Liver (tissue), 8 donors: ENCODE measurements at regions not wholly inside any gene's neighbourhood (a gene's known extent, or its start where the extent isn't known, plus 50 kb on each side); places are given as distances from the start of the nearest gene placed in this dataset.

Source experiments
- DNase-seq: peaks from one replicate; pipeline ENCODE4 v3.0.0-alpha.2; 2017; ENCODE audit warnings: low spot score
- H3K27ac ChIP-seq, 2 donors: one replicate each; pipeline ENCODE4 v1.7.0; 2013; ENCODE audit warnings: inconsistent platforms in 2 of 2, low read length in 2 of 2, control low read depth in 1 of 2, low read depth in 1 of 2, mild to moderate bottlenecking in 1 of 2
- H3K27me3 ChIP-seq, 4 donors: one replicate each; pipeline versions ENCODE4 v1.6.1 to v1.7.0; 2013; ENCODE audit warnings: low read length in 3 of 4, inconsistent platforms in 1 of 4, mild to moderate bottlenecking in 1 of 4, moderate library complexity in 1 of 4; ENCODE audit not compliant: control insufficient read depth in 4 of 4, insufficient read depth in 4 of 4
- H3K36me3 ChIP-seq, 4 donors: one replicate each; pipeline versions ENCODE4 v1.6.1 to v1.7.0; 2013; ENCODE audit warnings: low read length in 3 of 4, mild to moderate bottlenecking in 3 of 4, low read depth in 1 of 4, moderate library complexity in 1 of 4; ENCODE audit not compliant: control insufficient read depth in 4 of 4, insufficient read depth in 3 of 4
- H3K4me1 ChIP-seq, 4 donors: one replicate each; pipeline versions ENCODE4 v1.6.1 to v1.7.0; 2013; ENCODE audit warnings: low read length in 3 of 4, mild to moderate bottlenecking in 3 of 4, moderate library complexity in 1 of 4; ENCODE audit not compliant: control insufficient read depth in 4 of 4, insufficient read depth in 4 of 4
- H3K4me3 ChIP-seq, 3 donors: one replicate each; pipeline versions ENCODE4 v1.6.1 to v1.7.0; 2013; ENCODE audit warnings: low read length in 3 of 3, control low read depth in 1 of 3, low read depth in 1 of 3, mild to moderate bottlenecking in 1 of 3
- H3K9ac ChIP-seq, 2 donors: one replicate each; pipeline ENCODE4 v1.7.0; 2013; ENCODE audit warnings: low read length in 2 of 2, mild to moderate bottlenecking in 2 of 2, moderate library complexity in 2 of 2, control low read depth in 1 of 2, low read depth in 1 of 2
- H3K9me3 ChIP-seq, 4 donors: one replicate each; pipeline versions ENCODE4 v1.6.1 to v1.7.0; 2013; ENCODE audit warnings: low read length in 3 of 4; ENCODE audit not compliant: control insufficient read depth in 4 of 4
- CTCF ChIP-seq: fragments of 150-350 bp; IDR thresholded peaks from 2 replicates; pipeline ENCODE4 v1.5.1; 2017; ENCODE audit warnings: improper control_type of control experiment, low read depth, low read length; ENCODE audit not compliant: missing input control
- EGR1 ChIP-seq, 2 donors: IDR thresholded peaks; 2 replicates each; pipeline ENCODE4 v1.6.1; 2016 to 2018; ENCODE audit warnings: antibody characterized with exemption in 2 of 2, low read depth in 2 of 2
- FOXA1 ChIP-seq: IDR thresholded peaks from 2 replicates; pipeline ENCODE4 v1.6.1; 2016; ENCODE audit warnings: antibody characterized with exemption
- FOXA2 ChIP-seq: IDR thresholded peaks from 2 replicates; pipeline ENCODE4 v1.6.1; 2016; ENCODE audit warnings: antibody characterized with exemption
- GABPA ChIP-seq, 2 donors: IDR thresholded peaks in 1 of 2; conservative IDR thresholded peaks in 1 of 2; 2 replicates each; pipeline ENCODE4 v1.6.1; 2016; ENCODE audit warnings: antibody characterized with exemption in 2 of 2, mild to moderate bottlenecking in 1 of 2, moderate library complexity in 1 of 2
- HNF4G ChIP-seq: IDR thresholded peaks from 2 replicates; pipeline ENCODE4 v1.6.1; 2016; ENCODE audit warnings: antibody characterized with exemption
- JUND ChIP-seq, 2 donors: IDR thresholded peaks; 2 replicates each; pipeline ENCODE4 v1.6.1; 2016; ENCODE audit warnings: antibody characterized with exemption in 2 of 2
- NR2F2 ChIP-seq: IDR thresholded peaks from 2 replicates; pipeline ENCODE4 v1.6.1; 2016; ENCODE audit warnings: antibody characterized with exemption
- RAD21 ChIP-seq, 2 donors: IDR thresholded peaks; 2 replicates each; pipeline ENCODE4 v1.6.1; 2016; ENCODE audit warnings: antibody characterized with exemption in 2 of 2, mild to moderate bottlenecking in 2 of 2
- RXRA ChIP-seq, 2 donors: IDR thresholded peaks; 2 replicates each; pipeline ENCODE4 v1.6.1; 2017 to 2018; ENCODE audit warnings: antibody characterized with exemption in 2 of 2, mild to moderate bottlenecking in 1 of 2
- ZBTB33 ChIP-seq: IDR thresholded peaks from 2 replicates; pipeline ENCODE4 v1.6.1; 2016; ENCODE audit warnings: antibody characterized with exemption
- WGBS: extraction: QIAGEN DNeasy Blood & Tissue Kit; methylation state at CpG from one replicate; pipeline ENCODE4 v1.1.7; 2013; 5-methylcytosine and 5-hydroxymethylcytosine counted together
- TF ChIP-seq, protein P1 (sequence below): IDR thresholded peaks from 2 replicates; pipeline ENCODE4 v1.6.1; 2016; ENCODE audit warnings: antibody characterized with exemption
- donor health status: healthy.
- donor health status: healthy.
- donor health status: healthy.
- donor health status: healthy.
- donor health status: healthy.

DNA sequence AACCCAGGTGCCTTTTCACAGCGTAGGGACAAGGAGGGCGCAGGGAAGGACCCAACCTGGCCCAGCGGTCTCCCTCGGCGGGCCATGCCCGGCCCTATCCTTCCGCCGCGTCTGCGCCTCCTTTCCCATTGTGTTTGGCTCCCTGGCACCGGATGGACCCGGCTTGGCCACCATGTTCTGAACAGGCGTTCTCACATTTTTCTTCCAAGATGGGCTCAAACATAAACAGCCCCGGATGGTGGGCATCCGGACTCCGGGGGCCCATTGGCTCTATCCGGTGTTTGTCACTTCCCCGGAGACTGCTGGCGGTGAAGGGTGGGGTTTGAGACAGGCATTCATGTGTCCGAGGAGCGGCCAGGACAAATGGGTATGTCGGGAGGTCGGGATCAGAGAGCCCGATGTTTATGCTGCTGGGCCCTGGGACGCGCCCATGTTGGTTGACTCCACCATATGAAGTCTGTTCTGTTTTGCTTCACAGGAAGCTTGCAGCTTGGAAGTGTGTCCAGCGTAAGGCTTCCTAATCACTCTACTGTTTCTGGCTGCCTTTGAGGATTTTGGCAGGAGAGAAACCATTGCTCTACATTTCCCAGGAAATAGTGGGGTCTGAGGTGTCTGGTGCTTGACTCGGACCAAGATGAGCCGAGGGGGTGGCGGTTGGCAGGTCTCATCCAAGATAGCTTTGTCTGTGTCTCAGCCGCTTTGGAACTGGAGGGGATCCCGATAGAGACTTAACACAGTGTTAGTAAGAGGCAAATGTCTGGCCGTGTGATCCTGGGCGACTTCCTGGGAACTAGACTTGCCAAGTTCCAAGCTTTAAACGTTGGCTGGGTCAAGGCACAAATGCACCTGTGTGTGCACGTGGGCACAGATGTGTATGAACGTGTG is 188.3 kb downstream of the IRF8 start (continued):
- TF ChIP-seq CTCF (no peak), RAD21 (IDR thresholded peaks at IDR 0.05) (no peak)

GRCh38 chr16:86087896-86088230 is 188.9 kb downstream of the IRF8 start:
- H3K36me3 ChIP-seq = no peaks in the 10 kb centered on the region
- H3K4me3 ChIP-seq = no peak overlapping the region
- no peak overlapping the region for H3K9ac ChIP-seq
- no peak for TF ChIP-seq FOXA1
- TF ChIP-seq, protein P1, sequence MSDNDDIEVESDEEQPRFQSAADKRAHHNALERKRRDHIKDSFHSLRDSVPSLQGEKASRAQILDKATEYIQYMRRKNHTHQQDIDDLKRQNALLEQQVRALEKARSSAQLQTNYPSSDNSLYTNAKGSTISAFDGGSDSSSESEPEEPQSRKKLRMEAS = no peak
- WGBS = 85% methylated on average over 11 of the region's 11 CpGs
- no peak for DNase-seq
- peaks cover 0 to 3% (median 0%) of the 10 kb centered on the region in 4 donors for H3K27me3 ChIP-seq
- no peaks in the 10 kb centered on the region for H3K4me1 ChIP-seq
- no peak overlapping the region for H3K27ac ChIP-seq
- no peaks in the 10 kb centered on the region for H3K9me3 ChIP-seq

DNA sequence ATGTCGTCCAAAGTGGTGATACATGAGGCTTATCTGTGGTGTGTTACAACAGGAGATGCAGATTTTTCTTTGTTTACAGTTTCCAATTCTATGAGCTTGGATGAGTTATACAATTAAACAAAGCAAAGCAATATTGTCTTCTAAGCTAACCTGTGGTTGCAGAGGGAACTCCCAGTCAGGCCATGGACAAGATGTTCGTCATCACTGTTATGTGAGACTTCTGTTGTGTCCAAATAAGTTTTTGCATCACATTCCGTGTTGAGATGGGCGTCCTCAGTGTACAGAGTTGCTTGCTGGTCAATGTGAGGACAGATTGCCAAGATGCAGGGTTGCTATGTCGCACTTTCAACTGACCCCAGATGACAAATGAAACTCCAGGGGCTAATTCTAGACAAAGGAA is 189.3 kb downstream of the IRF8 start:
- peaks cover 0 to 3% (median 0%) of the 10 kb centered on the region in 4 donors for H3K27me3 ChIP-seq
- 83% methylated on average over 5 of the region's 5 CpGs for WGBS
- H3K4me3 ChIP-seq = no peak overlapping the region
- no peaks in the 10 kb centered on the region for H3K36me3 ChIP-seq
- H3K27ac ChIP-seq = no peak overlapping the region
- no peak for DNase-seq
- H3K9ac ChIP-seq = no peak overlapping the region
- H3K4me1 ChIP-seq = no peaks in the 10 kb centered on the region
- no peak for TF ChIP-seq GABPA (IDR thresholded peaks at IDR 0.05 in 1 of 2, conservative IDR thresholded peaks at IDR 0.05 in 1 of 2)
- TF ChIP-seq ZBTB33 = no peak
- no peak for TF ChIP-seq NR2F2
- no peak for TF ChIP-seq HNF4G
- no peak for TF ChIP-seq EGR1 (IDR thresholded peaks at IDR 0.05; ENCODE audit: low read depth in 2 of 2)
- TF ChIP-seq CTCF = no peak
- TF ChIP-seq JUND (IDR thresholded peaks at IDR 0.05) = no peak
- TF ChIP-seq RXRA (IDR thresholded peaks at IDR 0.05) = no peak
- TF ChIP-seq FOXA2 = no peak
- no peaks in the 10 kb centered on the region for H3K9me3 ChIP-seq
